22Rv1 (cell line): ENCODE measurements at regions not wholly inside any gene's neighbourhood (a gene's known extent, or its start where the extent isn't known, plus 50 kb on each side); places are given as distances from the start of the nearest gene placed in this dataset.
A peak's percentile ranks its signal among the peaks of the same experiment; 100 is the strongest.

Experiments used
- H3K27ac ChIP-seq: fragments of 450-650 bp; 2 replicates; pipeline ENCODE4 v1.5.1; 2017
- ZFX ChIP-seq: fragments of 450-650 bp; IDR thresholded peaks from 2 replicates; pipeline ENCODE4 v1.6.1; 2017; ENCODE audit warnings: antibody characterized with exemption, borderline replicate concordance
- TF ChIP-seq, protein P1 (sequence below): fragments of 450-650 bp; IDR thresholded peaks from 2 replicates; pipeline ENCODE4 v1.5.1; 2017; ENCODE audit warnings: mild to moderate bottlenecking

DNA sequence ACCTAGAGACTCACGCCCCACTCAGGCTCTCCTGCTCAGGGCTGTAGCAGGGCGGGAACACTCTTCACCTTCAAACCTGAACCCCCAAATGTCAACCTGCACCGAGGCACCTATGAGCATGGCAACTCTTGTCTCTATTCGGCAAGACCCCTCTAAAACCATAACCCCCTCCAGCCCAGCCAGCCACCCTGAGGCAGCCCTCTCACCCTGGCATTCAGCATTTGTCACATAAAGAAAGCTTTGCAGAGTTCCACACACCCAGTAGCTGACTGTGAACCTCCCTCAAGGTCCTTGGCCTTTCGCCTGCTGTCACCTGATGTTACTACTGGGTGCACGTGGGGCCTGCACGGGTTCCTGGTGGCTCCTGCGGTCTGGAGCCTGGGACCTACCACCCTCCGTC, 97.2 kb upstream of the ALKAL2 start:
- H3K27ac ChIP-seq, result no peak overlapping the region
- TF ChIP-seq, protein P1, sequence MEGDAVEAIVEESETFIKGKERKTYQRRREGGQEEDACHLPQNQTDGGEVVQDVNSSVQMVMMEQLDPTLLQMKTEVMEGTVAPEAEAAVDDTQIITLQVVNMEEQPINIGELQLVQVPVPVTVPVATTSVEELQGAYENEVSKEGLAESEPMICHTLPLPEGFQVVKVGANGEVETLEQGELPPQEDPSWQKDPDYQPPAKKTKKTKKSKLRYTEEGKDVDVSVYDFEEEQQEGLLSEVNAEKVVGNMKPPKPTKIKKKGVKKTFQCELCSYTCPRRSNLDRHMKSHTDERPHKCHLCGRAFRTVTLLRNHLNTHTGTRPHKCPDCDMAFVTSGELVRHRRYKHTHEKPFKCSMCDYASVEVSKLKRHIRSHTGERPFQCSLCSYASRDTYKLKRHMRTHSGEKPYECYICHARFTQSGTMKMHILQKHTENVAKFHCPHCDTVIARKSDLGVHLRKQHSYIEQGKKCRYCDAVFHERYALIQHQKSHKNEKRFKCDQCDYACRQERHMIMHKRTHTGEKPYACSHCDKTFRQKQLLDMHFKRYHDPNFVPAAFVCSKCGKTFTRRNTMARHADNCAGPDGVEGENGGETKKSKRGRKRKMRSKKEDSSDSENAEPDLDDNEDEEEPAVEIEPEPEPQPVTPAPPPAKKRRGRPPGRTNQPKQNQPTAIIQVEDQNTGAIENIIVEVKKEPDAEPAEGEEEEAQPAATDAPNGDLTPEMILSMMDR, result no peak
- TF ChIP-seq ZFX, result no peak

DNA sequence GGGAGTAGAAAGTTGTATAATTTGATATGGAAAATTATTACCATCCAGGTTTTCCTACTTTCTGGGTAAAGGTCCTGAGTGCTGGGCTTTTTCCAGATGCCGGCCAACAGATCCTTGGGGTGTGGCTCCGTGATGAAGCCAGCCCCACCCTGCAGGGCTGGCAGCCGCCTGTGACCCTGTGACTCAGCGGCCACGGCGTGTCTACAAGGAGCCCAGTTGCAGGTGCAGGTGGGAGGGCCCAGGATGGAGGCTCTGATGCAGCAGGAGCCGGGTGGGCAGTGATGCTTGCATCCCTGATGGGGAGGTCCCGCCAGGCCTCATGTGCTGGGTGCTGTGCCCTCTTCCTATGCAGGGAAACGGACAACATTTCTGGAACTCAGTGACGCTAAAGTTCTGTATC, 96.0 kb upstream of the ALKAL2 start:
- TF ChIP-seq, protein P1, result no peak
- TF ChIP-seq ZFX, result no peak

DNA sequence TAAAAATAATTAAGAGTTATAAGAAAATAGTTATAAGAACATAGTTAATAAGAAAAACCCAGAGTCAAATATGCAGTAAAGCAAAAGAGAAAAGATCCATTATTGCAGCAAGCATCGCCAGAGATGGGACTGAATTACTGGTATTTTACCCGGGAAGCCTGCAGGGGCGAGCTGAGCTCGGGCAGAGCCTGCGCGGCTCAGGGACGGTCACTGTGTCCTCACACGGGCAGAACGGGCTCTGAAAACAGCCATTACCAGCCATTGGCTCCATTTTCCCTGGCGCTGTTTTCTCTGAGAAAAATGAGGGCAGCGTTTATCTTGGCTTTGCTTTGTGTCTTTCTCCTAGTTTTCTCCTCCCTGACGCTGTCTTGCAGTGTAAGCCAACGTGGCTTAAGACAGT, 95.3 kb upstream of the ALKAL2 start:
- TF ChIP-seq ZFX, result no peak
- TF ChIP-seq, protein P1, result peak; percentile 12; the same call in 1 of the 2 replicates
- no peak overlapping the region for H3K27ac ChIP-seq

More for the DNA sequence above, 96.0 kb upstream of the ALKAL2 start:
- H3K27ac ChIP-seq, result no peak overlapping the region

DNA sequence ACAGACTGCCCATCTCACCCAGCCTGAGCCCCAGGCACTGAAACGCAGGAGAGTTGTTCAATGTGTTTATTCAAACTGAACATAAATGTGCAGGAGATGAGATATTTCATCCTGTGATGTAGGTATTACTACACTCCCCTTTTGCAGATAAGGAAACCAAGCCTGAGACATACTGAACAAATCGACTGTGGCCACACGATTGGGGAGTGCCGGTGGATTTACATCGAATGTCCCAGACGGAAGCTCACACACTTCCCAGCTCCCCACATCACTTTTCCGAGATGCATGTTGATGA, 94.8 kb upstream of the ALKAL2 start:
- H3K27ac ChIP-seq, result no peak overlapping the region
- TF ChIP-seq, protein P1, result no peak
- no peak for TF ChIP-seq ZFX

DNA sequence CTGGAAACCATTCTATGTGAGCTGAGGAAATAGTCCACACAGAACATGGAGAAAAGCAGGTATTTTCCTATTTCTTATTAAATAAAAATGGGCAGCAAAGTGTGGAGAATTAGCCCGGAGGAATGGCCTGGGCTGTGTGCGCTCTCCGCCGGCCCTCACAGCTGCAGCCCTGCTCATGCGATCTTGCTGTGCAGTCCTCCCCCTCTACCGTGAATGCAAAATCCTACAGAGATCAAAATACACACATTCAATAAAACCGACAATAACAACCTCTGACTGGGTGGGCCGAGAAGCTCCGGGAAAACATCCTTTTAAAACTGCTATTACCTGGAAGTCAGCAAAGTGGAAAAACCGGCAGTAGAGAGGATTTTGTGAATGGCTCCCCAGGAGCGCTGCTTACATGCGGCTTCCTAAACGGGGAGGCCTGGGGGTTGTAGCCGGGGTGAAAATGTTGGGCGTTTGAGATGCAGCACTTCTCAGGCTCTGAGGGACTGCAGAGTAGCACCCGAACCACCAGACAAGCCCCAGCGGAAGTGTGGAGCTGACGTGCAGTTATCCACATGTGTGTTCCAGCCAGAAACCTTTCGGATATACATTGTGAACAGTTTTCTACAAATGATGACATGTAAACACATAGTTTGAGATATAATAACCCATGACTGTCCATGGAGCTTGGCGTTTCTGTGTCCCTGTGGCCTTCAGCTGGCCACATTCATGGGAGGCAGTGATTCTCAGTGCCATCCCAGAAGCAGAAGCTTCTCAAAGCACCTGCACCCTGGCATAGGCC, 94.2 kb upstream of the ALKAL2 start:
- no peak for TF ChIP-seq ZFX
- TF ChIP-seq, protein P1, result no peak
- no peak overlapping the region for H3K27ac ChIP-seq

DNA sequence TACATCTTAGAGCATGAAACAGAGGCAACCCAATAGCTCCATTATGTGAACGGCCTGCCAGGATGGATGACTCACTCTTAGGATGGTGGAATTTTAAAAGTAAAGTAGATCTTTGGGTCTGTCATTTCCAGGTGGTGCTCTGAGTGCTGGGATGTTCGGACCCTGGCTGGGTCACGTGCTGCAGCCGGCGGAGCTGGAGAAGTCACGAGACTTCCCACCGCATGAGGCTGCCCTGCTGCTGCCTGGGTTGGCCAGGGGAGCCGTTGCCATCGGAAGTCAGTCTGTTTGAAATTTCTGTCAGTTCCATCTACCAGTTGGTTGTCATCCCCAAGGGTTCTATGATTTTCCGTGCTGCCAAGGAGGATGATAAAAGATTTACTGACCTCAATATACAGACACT, 93.3 kb upstream of the ALKAL2 start:
- no peak overlapping the region for H3K27ac ChIP-seq
- no peak for TF ChIP-seq ZFX
- TF ChIP-seq, protein P1, result no peak

- no peak for TF ChIP-seq ZFX
- TF ChIP-seq, protein P1, result no peak
- no peak overlapping the region for H3K27ac ChIP-seq
Measured at GRCh38 chr2:380772-381171, 92.9 kb upstream of the ALKAL2 start.
